RCC 7860 (cell line): ENCODE measurements at regions not wholly inside any gene's neighbourhood (a gene's known extent, or its start where the extent isn't known, plus 50 kb on each side); places are given as distances from the start of the nearest gene placed in this dataset.
"Not testable (repeated sequence)": the region's sequence is repeated elsewhere in the genome, so short reads cannot be mapped to it uniquely, and the experiment has no call there.

ENCODE experiments used
- DNase-seq: peaks from one replicate; pipeline ENCODE4 v3.0.0-alpha.2; 2015; ENCODE audit warnings: low spot score
- FAIRE-seq: peaks from 2 replicates; lab custom pipeline; 2012; peaks lifted over from hg19 to GRCh38; lab: Jason Lieb, UNC

DNA sequence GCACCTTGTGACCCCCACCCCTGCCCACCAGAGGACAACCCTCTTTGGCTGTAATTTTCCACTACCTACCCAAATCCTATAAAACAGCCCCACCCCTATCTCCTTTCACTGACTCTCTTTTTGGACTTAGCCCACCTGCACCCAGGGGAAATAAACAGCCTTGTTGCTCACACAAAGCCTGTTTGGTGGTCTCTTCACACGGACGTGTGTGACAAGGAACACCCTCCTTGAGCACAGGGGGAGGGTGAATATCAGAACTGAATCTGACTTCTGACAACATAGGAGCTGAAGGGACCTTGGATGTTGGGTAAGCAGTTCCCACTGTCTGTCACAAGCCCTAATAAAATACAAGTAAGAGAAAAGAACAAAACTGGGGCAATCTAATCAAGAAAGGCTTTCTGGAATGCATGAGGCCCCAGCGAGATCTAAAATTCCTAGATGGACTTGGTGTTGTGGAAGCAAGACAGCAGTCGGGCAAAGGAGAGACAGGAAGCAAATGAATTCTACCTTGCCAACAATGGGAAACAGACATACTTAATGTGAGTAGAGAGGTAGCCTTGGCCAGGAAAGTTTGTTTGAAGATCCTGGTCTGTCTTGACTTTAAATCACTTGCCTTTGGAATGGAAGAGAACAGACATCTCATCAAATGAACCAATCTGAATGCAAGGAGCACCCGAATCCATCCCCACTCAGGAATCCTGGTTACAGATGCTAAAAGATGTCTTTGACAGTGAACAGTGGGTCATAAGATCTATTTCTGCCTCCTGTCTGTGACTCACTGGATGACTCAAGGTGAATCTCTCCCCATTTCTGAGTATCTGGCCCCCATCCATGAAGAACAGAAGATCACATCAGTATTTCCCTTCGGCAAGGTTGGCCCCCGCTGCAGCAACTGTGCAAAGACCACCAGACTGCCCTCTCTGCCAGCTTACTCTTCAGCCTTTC lies 53.3 kb downstream of the OLFML3 start:
- DNase-seq (peak; percentile 67), FAIRE-seq (peak; percentile 64)

DNA sequence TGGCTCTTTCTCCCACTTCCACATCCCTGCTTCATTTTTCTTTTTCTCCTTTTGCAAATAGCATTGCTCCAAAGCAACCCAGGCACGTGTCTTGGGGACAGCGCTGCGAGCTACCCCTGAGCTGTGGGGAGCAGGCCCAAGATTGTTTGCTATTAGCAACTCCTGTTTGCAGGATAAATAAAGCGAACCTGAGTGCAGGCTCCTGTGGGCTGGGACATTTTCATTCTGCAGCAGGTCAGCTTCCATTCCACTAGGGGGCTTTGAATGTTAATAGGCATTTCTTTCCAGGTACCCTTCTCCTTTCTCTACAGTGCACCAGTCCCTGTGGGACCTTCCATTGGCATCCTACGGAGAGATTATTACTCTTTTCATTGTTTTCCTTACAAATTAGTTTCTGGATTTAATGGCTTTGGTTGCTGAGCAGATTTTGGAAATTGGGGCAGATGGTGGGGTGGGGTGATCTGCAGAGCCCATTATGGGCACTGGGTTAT lies 54.0 kb downstream of the OLFML3 start:
- no peak for FAIRE-seq

DNA sequence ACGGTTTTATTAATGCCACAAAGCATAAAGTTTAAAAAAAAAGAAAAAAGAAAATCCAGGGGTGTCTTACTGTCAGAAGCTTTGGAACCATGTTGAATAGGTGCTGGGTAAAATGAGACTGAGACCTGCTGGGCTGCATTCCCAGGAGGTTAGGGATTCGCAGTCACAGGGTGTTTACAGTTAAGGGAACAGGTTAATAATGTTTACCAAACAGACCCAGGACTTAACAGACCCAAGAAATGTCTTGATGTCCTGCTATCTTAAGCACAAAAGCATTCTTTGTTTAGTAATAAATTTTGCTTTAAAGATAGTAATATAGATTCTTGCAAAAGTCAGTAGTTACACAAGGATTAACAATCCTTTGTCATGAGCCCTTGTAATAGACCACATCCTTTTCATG lies 54.7 kb downstream of the OLFML3 start:
- FAIRE-seq (no peak), DNase-seq (no peak)

More for the DNA sequence above, 54.0 kb downstream of the OLFML3 start:
- no peak for DNase-seq

DNA sequence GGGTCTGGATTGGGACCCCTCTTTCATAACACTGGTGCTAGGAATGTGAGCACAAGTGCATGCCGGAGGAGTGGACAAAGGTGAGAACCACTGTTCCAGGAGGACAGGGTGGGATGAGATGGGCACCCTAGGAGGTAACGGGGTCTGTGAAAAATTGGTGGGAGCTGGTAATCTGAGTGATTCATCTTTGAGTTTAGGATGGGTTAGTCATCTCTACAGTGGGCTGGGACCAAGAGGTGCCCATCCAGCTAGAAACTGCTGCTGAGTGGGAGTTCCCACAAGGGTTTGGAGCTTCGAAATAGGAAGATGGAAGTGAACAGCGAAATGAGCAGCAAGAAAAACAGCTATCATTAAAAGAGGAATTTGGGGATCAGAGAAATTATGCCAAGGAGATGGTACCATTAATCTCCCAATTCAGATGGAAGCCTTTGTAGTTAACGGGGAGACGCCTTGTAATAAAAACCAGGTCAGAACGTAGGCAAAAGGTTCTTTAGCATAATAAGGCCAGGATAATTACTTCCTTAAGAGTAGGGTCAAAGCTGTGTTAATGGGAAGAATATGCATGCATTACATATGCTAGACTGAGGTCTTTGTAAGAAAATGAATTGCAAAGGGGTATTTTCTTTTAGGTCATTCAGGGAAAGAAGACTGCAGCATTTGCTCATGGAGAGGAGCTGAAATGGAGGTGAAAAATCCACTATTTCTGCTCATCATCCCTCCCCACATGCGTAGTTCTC lies 55.5 kb downstream of the OLFML3 start:
- DNase-seq, result no peak
- no peak for FAIRE-seq

DNA sequence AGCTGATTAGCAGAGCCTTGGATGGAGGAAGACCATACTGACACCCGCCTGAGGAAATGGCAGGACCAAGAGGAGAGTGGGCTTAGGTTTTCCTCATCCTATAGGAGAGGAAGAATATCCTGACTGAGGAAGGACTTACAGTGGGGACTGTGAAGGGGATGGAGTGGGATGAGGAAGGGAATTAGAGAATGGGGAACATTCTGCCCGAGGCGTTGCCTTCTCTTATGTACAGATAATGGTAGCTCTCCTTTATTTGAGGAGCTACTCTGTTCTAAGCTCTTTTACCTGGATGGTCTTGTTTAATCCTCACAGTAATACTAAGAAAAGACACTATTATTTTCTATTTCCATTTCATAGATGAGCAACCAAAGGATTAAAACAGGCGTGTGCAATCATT lies 56.0 kb downstream of the OLFML3 start:
- no peak for DNase-seq
- no peak for FAIRE-seq

DNA sequence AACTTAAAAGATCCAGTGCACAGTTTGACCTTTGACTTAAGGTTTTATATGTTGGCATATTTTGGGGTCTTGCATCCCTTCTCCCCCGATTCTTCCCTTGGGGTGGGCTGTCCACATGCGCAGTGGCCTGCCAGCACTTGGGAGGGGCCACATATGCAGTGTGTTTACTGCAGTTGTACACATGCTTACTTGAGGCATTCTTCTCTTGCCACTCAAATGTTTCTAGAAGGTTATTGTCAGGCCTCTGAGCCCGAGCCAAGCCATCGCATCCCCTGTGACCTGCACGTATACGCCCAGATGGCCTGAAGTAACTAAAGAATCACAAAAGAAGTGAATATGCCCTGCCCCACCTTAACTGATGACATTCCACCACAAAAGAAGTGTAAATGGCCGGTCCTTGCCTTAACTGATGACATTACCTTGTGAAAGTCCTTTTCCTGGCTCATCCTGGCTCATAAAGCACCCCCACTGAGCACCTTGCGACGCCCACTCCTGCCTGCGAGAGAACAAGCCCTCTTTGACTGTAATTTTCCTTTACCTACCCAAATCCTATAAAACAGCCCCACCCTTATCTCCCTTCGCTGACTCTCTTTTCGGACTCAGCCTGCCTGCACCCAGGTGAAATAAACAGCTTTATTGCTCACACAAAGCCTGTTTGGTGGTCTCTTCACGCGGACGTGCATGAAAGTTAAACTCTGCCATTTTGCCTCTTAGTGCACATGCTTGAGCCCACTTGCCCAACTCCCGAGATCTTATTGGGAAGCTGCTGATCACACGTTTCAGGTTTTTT lies 57.8 kb downstream of the OLFML3 start:
- not testable (repeated sequence) for FAIRE-seq, DNase-seq

DNA sequence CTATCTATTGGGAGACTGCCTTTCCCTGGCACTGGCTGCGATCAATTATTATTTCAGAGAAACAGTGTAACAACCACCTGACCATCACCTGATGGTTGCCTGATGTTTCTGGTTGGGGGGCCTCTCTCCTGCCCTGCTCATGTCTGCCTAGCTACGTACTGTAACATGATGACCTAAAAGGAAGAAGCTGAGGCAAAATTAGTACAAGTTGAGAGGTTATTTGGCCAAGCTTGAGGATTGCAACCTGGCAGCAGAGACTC lies 58.3 kb downstream of the OLFML3 start:
- FAIRE-seq (no peak), DNase-seq (no peak)

DNA sequence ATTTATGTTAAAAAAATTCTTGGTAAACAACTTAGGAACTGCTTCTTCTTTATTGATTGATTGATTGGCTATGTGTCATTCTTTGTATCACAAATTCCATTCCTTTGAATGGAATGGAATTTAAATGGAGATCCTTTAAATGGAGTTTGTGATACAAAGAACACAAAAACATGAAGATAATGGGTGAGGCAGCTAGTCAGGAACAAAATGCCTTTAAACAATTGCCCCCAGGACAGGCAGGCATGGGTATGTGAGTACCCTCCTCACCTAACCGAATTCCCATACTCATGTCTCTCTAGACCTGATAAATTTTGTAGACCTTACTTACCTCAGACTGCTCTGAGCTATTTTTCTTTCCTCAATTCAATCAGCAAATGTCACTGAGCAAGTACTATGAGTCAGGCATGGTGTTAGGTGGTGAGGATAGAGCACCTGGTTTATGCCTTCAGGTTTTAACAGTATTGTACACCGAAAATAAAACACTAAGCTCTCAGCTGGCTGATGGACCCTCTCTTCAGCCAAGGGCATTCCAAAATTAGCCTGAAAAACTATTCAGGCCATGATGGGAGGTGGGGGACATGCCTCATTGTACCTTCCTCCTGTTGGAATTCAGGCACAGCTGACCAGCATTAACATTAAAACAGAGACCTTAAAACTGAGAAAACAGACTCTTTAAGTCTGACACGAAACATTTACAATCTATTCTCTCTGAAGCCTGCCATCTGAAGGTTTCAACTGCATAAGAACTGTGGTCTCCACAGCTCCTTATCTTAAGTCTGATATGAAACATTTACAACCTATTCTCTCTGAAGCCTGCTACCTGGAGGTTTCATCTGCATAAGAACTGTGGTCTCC lies 58.9 kb downstream of the OLFML3 start:
- no peak for FAIRE-seq
- no peak for DNase-seq
